ENCODE measurements at regions not wholly inside any gene's neighbourhood (a gene's known extent, or its start where the extent isn't known, plus 50 kb on each side); places are given as distances from the start of the nearest gene placed in this dataset.

DNA sequence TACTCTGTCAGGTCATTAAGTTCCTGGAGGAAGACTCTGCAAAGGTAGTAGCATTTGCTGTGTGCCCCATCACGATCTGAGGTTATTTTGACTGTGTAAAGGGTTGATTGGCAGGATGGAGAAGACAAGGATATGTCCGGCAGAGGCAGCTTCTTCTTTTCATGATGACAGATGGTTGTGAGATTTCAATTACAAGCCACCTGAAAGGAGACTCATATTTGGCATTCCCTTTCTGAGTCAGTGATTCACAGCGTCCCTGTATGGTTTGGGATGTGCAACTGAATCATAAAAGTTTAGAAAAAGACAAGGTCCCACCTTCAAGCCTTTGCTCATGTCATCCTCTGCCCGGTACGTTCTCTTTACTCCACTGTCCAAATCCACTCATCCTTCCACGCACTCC lies 113.4 kb downstream of the MTNR1B start:
- H3K4me1 ChIP-seq (replicated peaks in 1 of 2; ENCODE audit: control insufficient read depth in 2 of 2, insufficient read depth in 2 of 2, low read length in 2 of 2) = no peaks in the 10 kb centered on the region
- ATAC-seq (no peak), DNase-seq (ENCODE audit: extremely low read depth in 1 of 4, low spot score in 3 of 4) (no peak), FAIRE-seq (no peak)
- H2AFZ ChIP-seq (ENCODE audit: low read depth, low read length) = no peak overlapping the region
- no peaks in the 10 kb centered on the region for H3K9me1 ChIP-seq (ENCODE audit: control insufficient read depth, insufficient read depth, low read length)
- no peaks in the 10 kb centered on the region for H3K9me3 ChIP-seq (replicated peaks; ENCODE audit: control insufficient read depth, insufficient read depth, low read depth, low read length)
- WGBS (ENCODE audit: insufficient coverage, low coverage, missing lambda C conversion rate) = 1% methylated on average over 6 of the region's 6 CpGs
- no peaks in the 10 kb centered on the region for H3K27me3 ChIP-seq (ENCODE audit: control insufficient read depth in 2 of 2, insufficient read depth in 2 of 2, low read length in 2 of 2)
- no TSS peak for BruUV-seq (replicated peaks)
- POLR2A ChIA-PET = interaction anchor here (0.7 to 0.9 kb wide), 2 partner anchors 10 to 43 kb away, joined by 3 read pairs; no protein-coding TSS in a partner anchor
- no peak for TF ChIP-seq ARNT (IDR thresholded peaks at IDR 0.05)
- no peak for TF ChIP-seq ZBTB17 (CRISPR knock-in tag; IDR thresholded peaks at IDR 0.05)
- TF ChIP-seq ZNF79 (CRISPR knock-in tag; IDR thresholded peaks at IDR 0.05; ENCODE audit: low read depth) = no peak
- TF ChIP-seq HOXB6 (CRISPR knock-in tag; IDR thresholded peaks at IDR 0.05; ENCODE audit: borderline replicate concordance) = no peak
- no peak for TF ChIP-seq ZFP30 (CRISPR knock-in tag; IDR thresholded peaks at IDR 0.05; ENCODE audit: borderline replicate concordance)
- TF ChIP-seq MTA1 (IDR thresholded peaks at IDR 0.05; ENCODE audit: borderline replicate concordance) = no peak
- TF ChIP-seq ILK (tag; IDR thresholded peaks at IDR 0.05; ENCODE audit: borderline replicate concordance, low read depth) = no peak
- no peak for TF ChIP-seq SMARCE1 (IDR thresholded peaks at IDR 0.05)
- no peak for TF ChIP-seq HEY1 (CRISPR knock-in tag; IDR thresholded peaks at IDR 0.05; ENCODE audit: borderline replicate concordance)
- H3K4me3 ChIP-seq = no peak overlapping the region
- H3K4me2 ChIP-seq (ENCODE audit: insufficient read depth, low read length) = no peak overlapping the region
- H3K79me2 ChIP-seq (ENCODE audit: control insufficient read depth, insufficient read depth, low read length) = no peaks in the 10 kb centered on the region
- no peak overlapping the region for H3K9ac ChIP-seq (ENCODE audit: insufficient read depth in 1 of 2, low read depth in 2 of 2, low read length in 2 of 2)
- CTCF ChIA-PET (ENCODE audit: low intra/inter-chr PET ratio) = no interaction called here
- no peaks in the 10 kb centered on the region for H4K20me1 ChIP-seq (replicated peaks; ENCODE audit: control insufficient read depth, insufficient read depth, low read length)
- in situ Hi-C loops (cut with MboI) = no loop called here
- H3K36me3 ChIP-seq (ENCODE audit: control insufficient read depth, insufficient read depth, low read length) = no peaks in the 10 kb centered on the region
- intact Hi-C loops (cut with micrococcal nuclease) = no loop called here
- H3K27ac ChIP-seq (ENCODE audit: extremely low read depth, low read depth, low read length) = no peak overlapping the region
